SK-N-SH (cell line): ENCODE measurements at regions not wholly inside any gene's neighbourhood (a gene's known extent, or its start where the extent isn't known, plus 50 kb on each side); places are given as distances from the start of the nearest gene placed in this dataset.

ENCODE experiments used
- CTCF ChIA-PET: fragments of 300-600, 350-600 bp; formaldehyde crosslinking; extraction: SDS; loops from one replicate; lab custom pipeline; 2021; lab: Yijun Ruan, JAX
- POLR2A ChIA-PET: fragments of 350-600 bp; sonication (Branson Sonifier 250); formaldehyde crosslinking; extraction: SDS; loops from one replicate; lab custom pipeline; 2020; ENCODE audit warnings: antibody characterized with exemption, inconsistent platforms; lab: Yijun Ruan, JAX
- DNase-seq: peaks from one replicate; pipeline ENCODE4 v3.0.0; 2012
- H2AFZ ChIP-seq: fragments of 200-600 bp; sonication (generic); 2 replicates; pipeline ENCODE4 v1.8.1; 2016; ENCODE audit warnings: antibody characterized with exemption, mild to moderate bottlenecking, low read depth
- H3F3A ChIP-seq: fragments of 200-600 bp; sonication (generic); replicated peaks from 2 replicates; pipeline ENCODE3; 2016; ENCODE audit warnings: antibody characterized with exemption, mild to moderate bottlenecking; ENCODE audit not compliant: insufficient read depth
- H3K27ac ChIP-seq, 2 experiments: fragments of 200-500 bp in 1 of 2; fragments of 200-600 bp in 1 of 2; sonication (Bioruptor generic) in 1 of 2; sonication (generic), shearing (Covaris generic) in 1 of 2; 2 replicates each; pipeline versions ENCODE4 v1.5.1 to v1.6.1; 2014 to 2016; ENCODE audit warnings: low read depth in 2 of 2, inconsistent platforms in 1 of 2, low read length in 1 of 2, mild to moderate bottlenecking in 1 of 2, mixed read lengths in 1 of 2
- H3K27me3 ChIP-seq: fragments of 200-600 bp; sonication (generic), shearing (Covaris generic); 2 replicates; pipeline ENCODE4 v1.6.1; 2016; ENCODE audit warnings: mixed run types; ENCODE audit not compliant: insufficient read depth
- H3K36me3 ChIP-seq, 2 experiments: fragments of 200-500 bp in 1 of 2; fragments of 200-600 bp in 1 of 2; sonication (Bioruptor generic) in 1 of 2; sonication (generic) in 1 of 2; replicated peaks in 1 of 2; 2 replicates each; pipeline versions ENCODE3 to v1.5.1; 2014 to 2016; ENCODE audit warnings: low read length in 1 of 2, mild to moderate bottlenecking in 1 of 2; ENCODE audit not compliant: insufficient read depth in 2 of 2, control insufficient read depth in 1 of 2
- H3K4me1 ChIP-seq, 2 experiments: fragments of 200-500 bp in 1 of 2; fragments of 200-600 bp in 1 of 2; sonication (Bioruptor generic) in 1 of 2; sonication (generic), shearing (Covaris generic) in 1 of 2; 2 replicates each; pipeline versions ENCODE4 v1.5.1 to v1.6.1; 2014 to 2016; ENCODE audit warnings: low read depth in 1 of 2, low read length in 1 of 2, mixed run types in 1 of 2; ENCODE audit not compliant: insufficient read depth in 2 of 2, control insufficient read depth in 1 of 2
- H3K4me2 ChIP-seq: fragments of 200-600 bp; sonication (generic), shearing (Covaris generic); 2 replicates; pipeline ENCODE4 v1.6.1; 2017; ENCODE audit warnings: mixed run types
- H3K4me3 ChIP-seq, 2 experiments: fragments of 200-500 bp in 1 of 2; fragments of 200-600 bp in 1 of 2; sonication (Bioruptor generic) in 1 of 2; sonication (generic), shearing (Covaris generic) in 1 of 2; 2 replicates each; pipeline versions ENCODE4 v1.5.1 to v1.8.1; 2014 to 2016; ENCODE audit warnings: low read depth in 2 of 2, inconsistent platforms in 1 of 2, low read length in 1 of 2, mild to moderate bottlenecking in 1 of 2, mixed read lengths in 1 of 2, moderate library complexity in 1 of 2
- H3K79me2 ChIP-seq: fragments of 200-600 bp; sonication (generic); 2 replicates; pipeline ENCODE4 v1.8.1; 2017; ENCODE audit warnings: mild to moderate bottlenecking; ENCODE audit not compliant: insufficient read depth
- H3K9ac ChIP-seq: fragments of 200-600 bp; sonication (generic); 2 replicates; pipeline ENCODE4 v1.6.1; 2017; ENCODE audit warnings: mixed run types
- H3K9me2 ChIP-seq: fragments of 200-600 bp; sonication (generic); 2 replicates; pipeline ENCODE4 v1.6.1; 2017; ENCODE audit warnings: mixed run types
- H3K9me3 ChIP-seq: fragments of 200-600 bp; sonication (generic); 2 replicates; pipeline ENCODE4 v1.6.1; 2017; ENCODE audit warnings: mixed run types, mild to moderate bottlenecking, moderate library complexity
- H4K20me1 ChIP-seq: fragments of 200-600 bp; sonication (generic); 2 replicates; pipeline ENCODE4 v1.6.1; 2017; ENCODE audit warnings: mild to moderate bottlenecking, mixed run types; ENCODE audit not compliant: insufficient read depth
- CHD2 ChIP-seq: fragments of 150-350 bp; IDR thresholded peaks from 2 replicates; pipeline ENCODE4 v1.6.1; 2018; ENCODE audit warnings: low read length; ENCODE audit not compliant: partially characterized antibody
- ELF1 ChIP-seq: IDR thresholded peaks from 2 replicates; pipeline ENCODE4 v1.4.0; 2012
- EP300 ChIP-seq, 2 experiments: IDR thresholded peaks; 2 replicates each; pipeline versions ENCODE4 v1.4.0 to v1.6.1; 2012; ENCODE audit warnings: borderline replicate concordance in 1 of 2, low read depth in 1 of 2, low read length in 1 of 2
- EZH2phosphoT487 ChIP-seq: fragments of 200-600 bp; sonication (generic); IDR thresholded peaks from 2 replicates; pipeline ENCODE4 v1.6.1; 2017; ENCODE audit warnings: low read depth, mixed run types, mild to moderate bottlenecking, antibody characterized with exemption, moderate library complexity, borderline replicate concordance
- FOXJ3 ChIP-seq: sonication (generic); formaldehyde crosslinking; IDR thresholded peaks from 2 replicates; pipeline ENCODE4 v1.5.1; 2020; ENCODE audit warnings: mild to moderate bottlenecking, missing genetic modification reagents
- GATA2 ChIP-seq: sonication (generic); formaldehyde crosslinking; IDR thresholded peaks from 2 replicates; pipeline ENCODE4 v1.5.0; 2020; ENCODE audit warnings: mild to moderate bottlenecking, missing genetic modification reagents
- JUND ChIP-seq: IDR thresholded peaks from 2 replicates; pipeline ENCODE4 v1.4.0; 2012
- MAX ChIP-seq: IDR thresholded peaks from 2 replicates; pipeline ENCODE4 v1.4.0; 2012; ENCODE audit warnings: low read depth
- MEF2A ChIP-seq: IDR thresholded peaks from 2 replicates; pipeline ENCODE4 v1.4.0; 2012; ENCODE audit warnings: low read depth, borderline replicate concordance
- NRF1 ChIP-seq: IDR thresholded peaks from 2 replicates; pipeline ENCODE4 v1.6.1; 2012; ENCODE audit warnings: low read depth, mild to moderate bottlenecking, low read length
- PBX3 ChIP-seq: IDR thresholded peaks from 2 replicates; pipeline ENCODE4; 2012
- POLR2AphosphoS5 ChIP-seq: IDR thresholded peaks from 2 replicates; pipeline ENCODE4 v1.6.1; 2012; ENCODE audit warnings: low read depth, low read length
- RAD21 ChIP-seq: IDR thresholded peaks from 2 replicates; pipeline ENCODE4 v1.6.1; 2012; ENCODE audit warnings: mild to moderate bottlenecking, low read length
- RCOR1 ChIP-seq: fragments of 150-350 bp; IDR thresholded peaks from 2 replicates; pipeline ENCODE4 v1.6.1; 2017; ENCODE audit warnings: antibody characterized with exemption, low read length
- RFX5 ChIP-seq: IDR thresholded peaks from 2 replicates; pipeline ENCODE4 v1.6.1; 2012; ENCODE audit warnings: mild to moderate bottlenecking, improper control_type of control experiment, low read length
- RXRA ChIP-seq: IDR thresholded peaks from 2 replicates; pipeline ENCODE4 v1.4.0; 2012; ENCODE audit warnings: low read depth, mild to moderate bottlenecking, borderline replicate concordance
- SIN3A ChIP-seq: IDR thresholded peaks from 2 replicates; pipeline ENCODE4 v1.6.1; 2012; ENCODE audit warnings: low read depth, mild to moderate bottlenecking, low read length, moderate library complexity, borderline replicate concordance
- SMC3 ChIP-seq: IDR thresholded peaks from 2 replicates; pipeline ENCODE4 v1.6.1; 2012; ENCODE audit warnings: low read depth, low read length, improper control_type of control experiment
- TAF1 ChIP-seq: IDR thresholded peaks from 2 replicates; pipeline ENCODE4 v1.6.1; 2012; ENCODE audit warnings: low read depth, mild to moderate bottlenecking, low read length, moderate library complexity, borderline replicate concordance
- ZBTB33 ChIP-seq: IDR thresholded peaks from 2 replicates; pipeline ENCODE4 v1.4.0; 2012; ENCODE audit warnings: low read depth, borderline replicate concordance
- WGBS: methylation state at CpG from one replicate; pipeline ENCODE4 v1.1.6; 2017; ENCODE audit warnings: low lambda C conversion rate; 5-methylcytosine and 5-hydroxymethylcytosine counted together

- no peak overlapping the region for H2AFZ ChIP-seq
- 53% methylated on average over 9 of the region's 10 CpGs for WGBS
- peaks cover 0 to 16% of the 10 kb centered on the region in 2 experiments; a peak in 1 of 4 replicates for H3K4me1 ChIP-seq
- no peak overlapping the region for H3K4me3 ChIP-seq
- H4K20me1 ChIP-seq = no peaks in the 10 kb centered on the region
- no peaks in the 10 kb centered on the region for H3K79me2 ChIP-seq
- DNase-seq = no peak
- no peaks in the 10 kb centered on the region; the same call in 1 of the 2 replicates for H3K27me3 ChIP-seq
- CTCF ChIA-PET = interaction anchor here (1.3 kb wide), 1 partner anchor 11 kb away, joined by 3 read pairs; no protein-coding TSS in a partner anchor
- H3K27ac ChIP-seq = no peak overlapping the region
- no peaks in the 10 kb centered on the region for H3K36me3 ChIP-seq
- no peaks in the 10 kb centered on the region for H3K9me2 ChIP-seq
- H3K9me3 ChIP-seq = no peaks in the 10 kb centered on the region
- H3K4me2 ChIP-seq = no peak overlapping the region
- no peak for TF ChIP-seq CHD2
- TF ChIP-seq EP300 (IDR thresholded peaks at IDR 0.05; ENCODE audit: borderline replicate concordance in 1 of 2, low read depth in 1 of 2, low read length in 1 of 2) = no peak
- no peak for TF ChIP-seq MEF2A
- no peak for TF ChIP-seq SMC3
- no peak for TF ChIP-seq TAF1
- no peak for TF ChIP-seq RFX5
- no peak for TF ChIP-seq EZH2phosphoT487
- no peak for TF ChIP-seq POLR2AphosphoS5
- TF ChIP-seq RAD21 = no peak
- no peak for TF ChIP-seq GATA2 (CRISPR knock-in tag)
- TF ChIP-seq FOXJ3 (CRISPR knock-in tag) = no peak
- no peak for TF ChIP-seq ELF1
- no peak for TF ChIP-seq ZBTB33
- no peak for TF ChIP-seq RXRA
- no peak for TF ChIP-seq JUND
- TF ChIP-seq PBX3 = no peak
- TF ChIP-seq NRF1 = no peak
- no peak for TF ChIP-seq MAX
- no peak for TF ChIP-seq SIN3A
- no peak for TF ChIP-seq RCOR1
- TF ChIP-seq, all 33 proteins: peak for 0
- Histone ChIP-seq H3K9ac (no peak overlapping the region), H3F3A (no peaks in the 10 kb centered on the region)
- POLR2A ChIA-PET = no interaction called here
These were observed 56.1 kb upstream of the TRPM1 start for GRCh38 chr15:31157644-31158069.
